HepG2 (cell line): ENCODE measurements at regions not wholly inside any gene's neighbourhood (a gene's known extent, or its start where the extent isn't known, plus 50 kb on each side); places are given as distances from the start of the nearest gene placed in this dataset.
A peak's percentile ranks its signal among the peaks of the same experiment; 100 is the strongest.

Experiments used
- AGO1 ChIP-seq: fragments of 200-400 bp; formaldehyde crosslinking; IDR thresholded peaks from 2 replicates; pipeline ENCODE4 v1.6.1; 2017; ENCODE audit warnings: mild to moderate bottlenecking, low read depth, low read length, moderate library complexity; ENCODE audit not compliant: poor library complexity, severe bottlenecking
- BCL6 ChIP-seq: IDR thresholded peaks from 2 replicates; pipeline ENCODE4 v1.6.1; 2016; ENCODE audit warnings: missing genetic modification reagents, missing compliant biosample characterization
- CAMTA2 ChIP-seq: sonication (generic); formaldehyde crosslinking; IDR thresholded peaks from 2 replicates; pipeline ENCODE4 v1.4.0; 2020; ENCODE audit warnings: mild to moderate bottlenecking, missing genetic modification reagents, borderline replicate concordance
- CEBPB ChIP-seq: IDR thresholded peaks from 2 replicates; pipeline ENCODE4 v1.6.1; 2011; ENCODE audit warnings: low read depth, low read length, improper control_type of control experiment, borderline replicate concordance
- CEBPG ChIP-seq: IDR thresholded peaks from 2 replicates; pipeline ENCODE4 v1.6.1; 2016
- HNF4G ChIP-seq, 2 experiments: sonication (generic) in 1 of 2; formaldehyde crosslinking in 1 of 2; IDR thresholded peaks; 2 replicates each; pipeline versions ENCODE4 v1.4.0 to v1.6.1; 2011 to 2020; ENCODE audit warnings: borderline replicate concordance in 2 of 2, low read depth in 2 of 2, mild to moderate bottlenecking in 2 of 2, low read length in 1 of 2, missing genetic modification reagents in 1 of 2, moderate library complexity in 1 of 2
- HOXA5 ChIP-seq: sonication (generic); formaldehyde crosslinking; IDR thresholded peaks from 2 replicates; pipeline ENCODE4 v1.4.0; 2020; ENCODE audit warnings: missing genetic modification reagents
- KLF16 ChIP-seq, 2 experiments: sonication (generic) in 1 of 2; formaldehyde crosslinking in 1 of 2; IDR thresholded peaks; 2 replicates each; pipeline versions ENCODE4 v1.6.1 to v1.8.0; 2016 to 2023; ENCODE audit warnings: missing genetic modification reagents in 2 of 2, missing compliant biosample characterization in 1 of 2
- MED8 ChIP-seq: sonication (generic); formaldehyde crosslinking; IDR thresholded peaks from 2 replicates; pipeline ENCODE4 v1.8.1; 2023; ENCODE audit warnings: mild to moderate bottlenecking, missing genetic modification reagents; ENCODE audit not compliant: insufficient replicate concordance
- NFIC ChIP-seq: IDR thresholded peaks from 2 replicates; pipeline ENCODE4 v1.6.1; 2012; ENCODE audit warnings: mild to moderate bottlenecking, low read length, inconsistent platforms
- SRY ChIP-seq: sonication (generic); formaldehyde crosslinking; IDR thresholded peaks from 2 replicates; pipeline ENCODE4 v1.8.0; 2022; ENCODE audit warnings: mild to moderate bottlenecking, missing genetic modification reagents
- ZMAT3 ChIP-seq: sonication (generic); formaldehyde crosslinking; conservative IDR thresholded peaks from 2 replicates; pipeline ENCODE4 v1.7.0; 2021; ENCODE audit warnings: missing genetic modification reagents
- ZNF33A ChIP-seq: sonication (generic); formaldehyde crosslinking; IDR thresholded peaks from 2 replicates; pipeline ENCODE4 v1.5.1; 2020; ENCODE audit warnings: missing genetic modification reagents, mild to moderate bottlenecking, moderate library complexity, borderline replicate concordance
- ZNF556 ChIP-seq: sonication (generic); formaldehyde crosslinking; IDR thresholded peaks from 2 replicates; pipeline ENCODE4 v1.4.0; 2020; ENCODE audit warnings: mild to moderate bottlenecking, missing genetic modification reagents, borderline replicate concordance
- ZNF709 ChIP-seq: sonication (generic); formaldehyde crosslinking; IDR thresholded peaks from 2 replicates; pipeline ENCODE4 v1.5.0; 2020; ENCODE audit warnings: mild to moderate bottlenecking, missing genetic modification reagents
- ZNF713 ChIP-seq: sonication (generic); formaldehyde crosslinking; IDR thresholded peaks from 2 replicates; pipeline ENCODE4 v1.4.0; 2020; ENCODE audit warnings: mild to moderate bottlenecking, missing genetic modification reagents
- ZSCAN9 ChIP-seq: IDR thresholded peaks from 2 replicates; pipeline ENCODE4 v1.6.1; 2016; ENCODE audit warnings: borderline replicate concordance
- TF ChIP-seq, protein P1 (sequence below): sonication (generic); formaldehyde crosslinking; IDR thresholded peaks from 2 replicates; pipeline ENCODE4 v1.4.0; 2020; ENCODE audit warnings: missing genetic modification reagents, borderline replicate concordance
- TF ChIP-seq, protein P2 (sequence below): sonication (generic); formaldehyde crosslinking; IDR thresholded peaks from 2 replicates; pipeline ENCODE4 v1.9.0; 2021; ENCODE audit warnings: missing genetic modification reagents, borderline replicate concordance
- TF ChIP-seq, protein P3 (sequence below): sonication (generic); formaldehyde crosslinking; IDR thresholded peaks from 2 replicates; pipeline ENCODE4 v1.5.1; 2020; ENCODE audit warnings: mild to moderate bottlenecking, missing genetic modification reagents, borderline replicate concordance
- TF ChIP-seq, protein P4 (sequence below): sonication (generic); formaldehyde crosslinking; conservative IDR thresholded peaks from 2 replicates; pipeline ENCODE4 v1.8.0; 2022; ENCODE audit warnings: missing genetic modification reagents
- TF ChIP-seq, protein P5 (sequence below): IDR thresholded peaks from 2 replicates; pipeline ENCODE4 v1.6.1; 2012; ENCODE audit warnings: low read depth, low read length, improper control_type of control experiment

DNA sequence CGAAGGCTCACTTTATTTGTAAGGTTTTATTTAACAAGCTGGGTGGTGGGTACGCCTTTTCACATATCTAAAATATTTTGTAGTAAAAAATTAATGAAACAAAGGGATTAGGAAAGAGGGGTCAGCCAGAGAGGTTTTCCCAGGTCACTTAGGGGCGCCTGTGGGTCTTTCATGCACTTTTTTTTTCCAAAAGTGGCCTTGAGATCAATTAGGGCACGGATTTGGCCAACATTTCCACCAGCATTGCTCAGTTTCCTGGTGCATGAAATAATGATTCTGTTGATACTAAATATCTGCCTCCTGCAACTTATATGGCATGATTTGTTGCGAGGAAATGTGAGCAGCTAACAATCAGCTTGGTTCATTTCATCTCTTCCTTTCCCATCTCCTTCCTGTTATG lies 67.6 kb upstream of the ZCCHC2 start (continued):
- TF ChIP-seq, protein P1, sequence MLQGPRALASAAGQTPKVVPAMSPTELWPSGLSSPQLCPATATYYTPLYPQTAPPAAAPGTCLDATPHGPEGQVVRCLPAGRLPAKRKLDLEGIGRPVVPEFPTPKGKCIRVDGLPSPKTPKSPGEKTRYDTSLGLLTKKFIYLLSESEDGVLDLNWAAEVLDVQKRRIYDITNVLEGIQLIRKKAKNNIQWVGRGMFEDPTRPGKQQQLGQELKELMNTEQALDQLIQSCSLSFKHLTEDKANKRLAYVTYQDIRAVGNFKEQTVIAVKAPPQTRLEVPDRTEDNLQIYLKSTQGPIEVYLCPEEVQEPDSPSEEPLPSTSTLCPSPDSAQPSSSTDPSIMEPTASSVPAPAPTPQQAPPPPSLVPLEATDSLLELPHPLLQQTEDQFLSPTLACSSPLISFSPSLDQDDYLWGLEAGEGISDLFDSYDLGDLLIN (CRISPR knock-in tag) = no peak
- peak; percentile 57 for TF ChIP-seq BCL6 (CRISPR knock-in tag)
- TF ChIP-seq, protein P2, sequence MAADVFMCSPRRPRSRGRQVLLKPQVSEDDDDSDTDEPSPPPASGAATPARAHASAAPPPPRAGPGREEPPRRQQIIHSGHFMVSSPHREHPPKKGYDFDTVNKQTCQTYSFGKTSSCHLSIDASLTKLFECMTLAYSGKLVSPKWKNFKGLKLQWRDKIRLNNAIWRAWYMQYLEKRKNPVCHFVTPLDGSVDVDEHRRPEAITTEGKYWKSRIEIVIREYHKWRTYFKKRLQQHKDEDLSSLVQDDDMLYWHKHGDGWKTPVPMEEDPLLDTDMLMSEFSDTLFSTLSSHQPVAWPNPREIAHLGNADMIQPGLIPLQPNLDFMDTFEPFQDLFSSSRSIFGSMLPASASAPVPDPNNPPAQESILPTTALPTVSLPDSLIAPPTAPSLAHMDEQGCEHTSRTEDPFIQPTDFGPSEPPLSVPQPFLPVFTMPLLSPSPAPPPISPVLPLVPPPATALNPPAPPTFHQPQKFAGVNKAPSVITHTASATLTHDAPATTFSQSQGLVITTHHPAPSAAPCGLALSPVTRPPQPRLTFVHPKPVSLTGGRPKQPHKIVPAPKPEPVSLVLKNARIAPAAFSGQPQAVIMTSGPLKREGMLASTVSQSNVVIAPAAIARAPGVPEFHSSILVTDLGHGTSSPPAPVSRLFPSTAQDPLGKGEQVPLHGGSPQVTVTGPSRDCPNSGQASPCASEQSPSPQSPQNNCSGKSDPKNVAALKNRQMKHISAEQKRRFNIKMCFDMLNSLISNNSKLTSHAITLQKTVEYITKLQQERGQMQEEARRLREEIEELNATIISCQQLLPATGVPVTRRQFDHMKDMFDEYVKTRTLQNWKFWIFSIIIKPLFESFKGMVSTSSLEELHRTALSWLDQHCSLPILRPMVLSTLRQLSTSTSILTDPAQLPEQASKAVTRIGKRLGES (CRISPR knock-in tag) = peak; percentile 42; the same call in 1 of the 2 replicates
- TF ChIP-seq, protein P3, sequence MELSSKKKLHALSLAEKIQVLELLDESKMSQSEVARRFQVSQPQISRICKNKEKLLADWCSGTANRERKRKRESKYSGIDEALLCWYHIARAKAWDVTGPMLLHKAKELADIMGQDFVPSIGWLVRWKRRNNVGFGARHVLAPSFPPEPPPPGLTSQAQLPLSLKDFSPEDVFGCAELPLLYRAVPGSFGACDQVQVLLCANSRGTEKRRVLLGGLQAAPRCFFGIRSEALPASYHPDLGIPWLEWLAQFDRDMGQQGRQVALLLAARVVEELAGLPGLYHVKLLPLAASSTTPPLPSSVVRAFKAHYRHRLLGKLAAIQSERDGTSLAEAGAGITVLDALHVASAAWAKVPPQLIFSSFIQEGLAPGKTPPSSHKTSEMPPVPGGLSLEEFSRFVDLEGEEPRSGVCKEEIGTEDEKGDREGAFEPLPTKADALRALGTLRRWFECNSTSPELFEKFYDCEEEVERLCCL = no peak
- TF ChIP-seq, protein P4, sequence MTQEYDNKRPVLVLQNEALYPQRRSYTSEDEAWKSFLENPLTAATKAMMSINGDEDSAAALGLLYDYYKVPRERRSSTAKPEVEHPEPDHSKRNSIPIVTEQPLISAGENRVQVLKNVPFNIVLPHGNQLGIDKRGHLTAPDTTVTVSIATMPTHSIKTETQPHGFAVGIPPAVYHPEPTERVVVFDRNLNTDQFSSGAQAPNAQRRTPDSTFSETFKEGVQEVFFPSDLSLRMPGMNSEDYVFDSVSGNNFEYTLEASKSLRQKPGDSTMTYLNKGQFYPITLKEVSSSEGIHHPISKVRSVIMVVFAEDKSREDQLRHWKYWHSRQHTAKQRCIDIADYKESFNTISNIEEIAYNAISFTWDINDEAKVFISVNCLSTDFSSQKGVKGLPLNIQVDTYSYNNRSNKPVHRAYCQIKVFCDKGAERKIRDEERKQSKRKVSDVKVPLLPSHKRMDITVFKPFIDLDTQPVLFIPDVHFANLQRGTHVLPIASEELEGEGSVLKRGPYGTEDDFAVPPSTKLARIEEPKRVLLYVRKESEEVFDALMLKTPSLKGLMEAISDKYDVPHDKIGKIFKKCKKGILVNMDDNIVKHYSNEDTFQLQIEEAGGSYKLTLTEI = no peak
- peak; percentile 33; the same call in 1 of the 2 replicates for TF ChIP-seq NFIC
- TF ChIP-seq CAMTA2 = no peak
- TF ChIP-seq, protein P5, sequence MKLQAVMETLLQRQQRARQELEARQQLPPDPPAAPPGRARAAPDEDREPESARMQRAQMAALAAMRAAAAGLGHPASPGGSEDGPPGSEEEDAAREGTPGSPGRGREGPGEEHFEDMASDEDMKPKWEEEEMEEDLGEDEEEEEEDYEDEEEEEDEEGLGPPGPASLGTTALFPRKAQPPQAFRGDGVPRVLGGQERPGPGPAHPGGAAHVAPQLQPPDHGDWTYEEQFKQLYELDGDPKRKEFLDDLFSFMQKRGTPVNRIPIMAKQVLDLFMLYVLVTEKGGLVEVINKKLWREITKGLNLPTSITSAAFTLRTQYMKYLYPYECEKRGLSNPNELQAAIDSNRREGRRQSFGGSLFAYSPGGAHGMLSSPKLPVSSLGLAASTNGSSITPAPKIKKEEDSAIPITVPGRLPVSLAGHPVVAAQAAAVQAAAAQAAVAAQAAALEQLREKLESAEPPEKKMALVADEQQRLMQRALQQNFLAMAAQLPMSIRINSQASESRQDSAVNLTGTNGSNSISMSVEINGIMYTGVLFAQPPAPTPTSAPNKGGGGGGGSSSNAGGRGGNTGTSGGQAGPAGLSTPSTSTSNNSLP = peak; percentile 23; the same call in 1 of the 2 replicates
- no peak for TF ChIP-seq ZNF709 (CRISPR knock-in tag)
- peak; percentile 22; the same call in 1 of the 2 replicates for TF ChIP-seq HNF4G (IDR thresholded peaks at IDR 0.05; ENCODE audit: borderline replicate concordance, low read depth, low read length)
- no peak for TF ChIP-seq HNF4G (CRISPR knock-in tag; IDR thresholded peaks at IDR 0.05; ENCODE audit: borderline replicate concordance, low read depth)
- TF ChIP-seq ZNF713 (CRISPR knock-in tag) = no peak
- no peak for TF ChIP-seq HOXA5 (CRISPR knock-in tag)
- TF ChIP-seq ZNF556 (CRISPR knock-in tag) = no peak
- no peak for TF ChIP-seq ZMAT3 (CRISPR knock-in tag)
- no peak for TF ChIP-seq ZSCAN9 (CRISPR knock-in tag)
- no peak for TF ChIP-seq CEBPB
- TF ChIP-seq SRY (CRISPR knock-in tag) = no peak
- no peak for TF ChIP-seq KLF16 (CRISPR knock-in tag; IDR thresholded peaks at IDR 0.05)
- peak; percentile 42 for TF ChIP-seq MED8 (CRISPR knock-in tag)
- no peak for TF ChIP-seq AGO1
- TF ChIP-seq ZNF33A = no peak
- 0 out of 2 replicates have a peak, but pooled peaks have one; percentile 28 for TF ChIP-seq CEBPG (CRISPR knock-in tag)
